ENCODE measurements at regions not wholly inside any gene's neighbourhood (a gene's known extent, or its start where the extent isn't known, plus 50 kb on each side); places are given as distances from the start of the nearest gene placed in this dataset.

DNA sequence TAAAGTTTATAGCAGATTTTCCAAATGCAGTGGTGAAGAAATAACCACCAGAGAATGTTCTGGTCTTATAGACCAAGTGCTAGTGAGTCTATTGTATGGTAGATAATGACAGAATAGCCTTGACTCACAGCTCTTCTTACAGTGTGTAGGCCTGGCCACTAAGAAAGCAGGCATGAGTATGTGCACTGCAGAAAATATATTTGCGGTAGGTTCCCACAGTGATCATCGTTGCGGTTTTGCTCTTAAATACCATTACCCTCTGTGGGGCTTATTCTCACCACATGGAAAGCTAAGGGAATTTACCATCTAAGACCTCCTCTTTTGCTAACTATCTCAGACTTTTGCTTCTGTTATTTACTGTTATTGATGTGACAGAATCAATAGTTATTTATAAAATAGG is 212.3 kb upstream of the SYNDIG1 start:
- TF ChIP-seq, protein P1, sequence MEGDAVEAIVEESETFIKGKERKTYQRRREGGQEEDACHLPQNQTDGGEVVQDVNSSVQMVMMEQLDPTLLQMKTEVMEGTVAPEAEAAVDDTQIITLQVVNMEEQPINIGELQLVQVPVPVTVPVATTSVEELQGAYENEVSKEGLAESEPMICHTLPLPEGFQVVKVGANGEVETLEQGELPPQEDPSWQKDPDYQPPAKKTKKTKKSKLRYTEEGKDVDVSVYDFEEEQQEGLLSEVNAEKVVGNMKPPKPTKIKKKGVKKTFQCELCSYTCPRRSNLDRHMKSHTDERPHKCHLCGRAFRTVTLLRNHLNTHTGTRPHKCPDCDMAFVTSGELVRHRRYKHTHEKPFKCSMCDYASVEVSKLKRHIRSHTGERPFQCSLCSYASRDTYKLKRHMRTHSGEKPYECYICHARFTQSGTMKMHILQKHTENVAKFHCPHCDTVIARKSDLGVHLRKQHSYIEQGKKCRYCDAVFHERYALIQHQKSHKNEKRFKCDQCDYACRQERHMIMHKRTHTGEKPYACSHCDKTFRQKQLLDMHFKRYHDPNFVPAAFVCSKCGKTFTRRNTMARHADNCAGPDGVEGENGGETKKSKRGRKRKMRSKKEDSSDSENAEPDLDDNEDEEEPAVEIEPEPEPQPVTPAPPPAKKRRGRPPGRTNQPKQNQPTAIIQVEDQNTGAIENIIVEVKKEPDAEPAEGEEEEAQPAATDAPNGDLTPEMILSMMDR (IDR thresholded peaks at IDR 0.05), result no peak
- no peak for TF ChIP-seq POLR2A (IDR thresholded peaks at IDR 0.05)
- no peak for TF ChIP-seq POLR2AphosphoS5 (IDR thresholded peaks at IDR 0.05)

All from gastroesophageal sphincter (tissue), 3 donors.